Panc1 (cell line): ENCODE measurements at regions not wholly inside any gene's neighbourhood (a gene's known extent, or its start where the extent isn't known, plus 50 kb on each side); places are given as distances from the start of the nearest gene placed in this dataset.

Experiments used
- ATAC-seq: fragments of 200-7000 bp; cut with Tn5 transposase; 2 replicates; pipeline ENCODE4 v1.9.1; 2020; ENCODE audit warnings: mild to moderate bottlenecking, moderate library complexity
- BruUV-seq: library from RNA; stranded (reverse); fragments of 400-500 nt; replicated peaks from 2 replicates; lab custom pipeline; 2021; lab: Mats Ljungman, UMichigan
- CTCF ChIA-PET: fragments of 300-600 bp; sonication (Branson Sonifier 250); formaldehyde crosslinking; loops from one replicate; lab custom pipeline; 2022; ENCODE audit warnings: antibody characterized with exemption; lab: Charles Lee
- POLR2A ChIA-PET: fragments of 300-600 bp; sonication (Branson Sonifier 250); formaldehyde crosslinking; loops from one replicate; lab custom pipeline; 2022; ENCODE audit warnings: antibody characterized with exemption; lab: Charles Lee
- DNase-seq: peaks from one replicate; pipeline ENCODE4 v3.0.0-alpha.2; 2010; ENCODE audit warnings: low read depth, low spot score
- H3K27ac ChIP-seq: 2 replicates; pipeline ENCODE4 v1.5.1; 2011; ENCODE audit warnings: mild to moderate bottlenecking, low read length, inconsistent platforms
- H3K27me3 ChIP-seq: fragments of 200-500 bp; sonication (Bioruptor generic); 2 replicates; pipeline ENCODE4 v1.6.0; 2014; ENCODE audit warnings: low read length, inconsistent platforms; ENCODE audit not compliant: control insufficient read depth, insufficient read depth
- H3K36me3 ChIP-seq: fragments of 200-500 bp; sonication (Bioruptor generic); 2 replicates; pipeline ENCODE4 v1.5.1; 2014; ENCODE audit warnings: inconsistent platforms, mild to moderate bottlenecking, low read length, moderate library complexity; ENCODE audit not compliant: control insufficient read depth, insufficient read depth
- H3K4me1 ChIP-seq: 2 replicates; pipeline ENCODE4 v1.5.1; 2011; ENCODE audit warnings: inconsistent platforms, mild to moderate bottlenecking, low read length, moderate library complexity; ENCODE audit not compliant: control insufficient read depth, insufficient read depth
- H3K4me3 ChIP-seq, 2 experiments: 2 replicates each; pipeline ENCODE4 v1.5.1; 2011 to 2012; ENCODE audit warnings: low read depth in 2 of 2, low read length in 2 of 2, mild to moderate bottlenecking in 2 of 2, inconsistent platforms in 1 of 2, moderate library complexity in 1 of 2
- H3K9me3 ChIP-seq: fragments of 200-500 bp; sonication (Bioruptor generic); 2 replicates; pipeline ENCODE4 v1.5.1; 2014; ENCODE audit warnings: low read depth, mild to moderate bottlenecking, inconsistent platforms, low read length, moderate library complexity; ENCODE audit not compliant: control insufficient read depth, insufficient read depth
- CTCF ChIP-seq: fragments of 450-650 bp; IDR thresholded peaks from 2 replicates; pipeline ENCODE4 v1.5.1; 2017; ENCODE audit warnings: mild to moderate bottlenecking
- POLR2AphosphoS5 ChIP-seq: IDR thresholded peaks from 2 replicates; pipeline ENCODE4 v1.6.1; 2012; ENCODE audit warnings: mild to moderate bottlenecking, low read depth, low read length, moderate library complexity
- REST ChIP-seq, 2 experiments: IDR thresholded peaks; 2 replicates each; pipeline ENCODE4 v1.6.1; 2011 to 2012; ENCODE audit warnings: low read depth in 2 of 2, control low read depth in 1 of 2, low read length in 1 of 2, mild to moderate bottlenecking in 1 of 2, moderate library complexity in 1 of 2; ENCODE audit not compliant: insufficient read depth in 1 of 2
- SIN3A ChIP-seq: IDR thresholded peaks from 2 replicates; pipeline ENCODE4 v1.6.1; 2012; ENCODE audit warnings: low read depth, mild to moderate bottlenecking, low read length, moderate library complexity, borderline replicate concordance; ENCODE audit not compliant: insufficient read depth
- TCF7L2 ChIP-seq: IDR thresholded peaks from 2 replicates; pipeline ENCODE4 v1.6.1; 2011; ENCODE audit warnings: mild to moderate bottlenecking, low read depth, low read length, inconsistent platforms
- in situ Hi-C: cut with HindIII; loops from 2 replicates; pipeline ENCODE4 v1.10.0; 2016; ENCODE audit warnings: low sequenced_read_pairs, low pct_unique_long_range_greater_than_20kb
- intact Hi-C: fragments of 100-400 bp; cut with micrococcal nuclease; formaldehyde crosslinking; loops from one replicate; pipeline ENCODE4 v1.10.0; 2022; ENCODE audit not compliant: unreplicated experiment

- DNase-seq, result peak; percentile 35
- no peak for ATAC-seq
- Histone ChIP-seq H3K27me3 (no peaks in the 10 kb centered on the region), H3K4me1 (no peaks in the 10 kb centered on the region), H3K9me3 (no peaks in the 10 kb centered on the region), H3K27ac (no peak overlapping the region), H3K36me3 (no peaks in the 10 kb centered on the region), H3K4me3 (no peak overlapping the region)
- in situ Hi-C loops, result no loop called here
- no TSS peak for BruUV-seq
- TF ChIP-seq SIN3A (no peak), REST (IDR thresholded peaks at IDR 0.05; ENCODE audit: insufficient read depth in 1 of 2, low read depth in 2 of 2, low read length in 1 of 2) (no peak), POLR2AphosphoS5 (no peak), CTCF (no peak), TCF7L2 (no peak)
- intact Hi-C loops, result no loop called here
- POLR2A ChIA-PET, result no interaction called here
- CTCF ChIA-PET, result no interaction called here
These were observed 117.8 kb upstream of the NOCT start for GRCh38 chr4:138897811-138898226.

- Histone ChIP-seq H3K9me3 (no peaks in the 10 kb centered on the region), H3K4me1 (no peaks in the 10 kb centered on the region), H3K27ac (no peak overlapping the region), H3K36me3 (no peaks in the 10 kb centered on the region), H3K27me3 (no peaks in the 10 kb centered on the region), H3K4me3 (no peak overlapping the region)
- CTCF ChIA-PET, result no interaction called here
- POLR2A ChIA-PET, result no interaction called here
- intact Hi-C loops, result no loop called here
- DNase-seq (no peak), ATAC-seq (no peak)
- in situ Hi-C loops, result no loop called here
- TF ChIP-seq CTCF, result no peak
- no peak for TF ChIP-seq TCF7L2
- no peak for TF ChIP-seq POLR2AphosphoS5
- TF ChIP-seq REST (IDR thresholded peaks at IDR 0.05; ENCODE audit: insufficient read depth in 1 of 2, low read depth in 2 of 2, low read length in 1 of 2), result no peak
- TF ChIP-seq SIN3A, result no peak
- BruUV-seq, result no TSS peak
These were observed 120.9 kb upstream of the NOCT start for GRCh38 chr4:138894709-138895108.
